Coronary artery (tissue), 2 donors: ENCODE measurements at regions not wholly inside any gene's neighbourhood (a gene's known extent, or its start where the extent isn't known, plus 50 kb on each side); places are given as distances from the start of the nearest gene placed in this dataset.

ENCODE experiments used
- DNase-seq: peaks from one replicate; pipeline ENCODE4 v3.0.0-alpha.2; 2017; ENCODE audit warnings: low spot score
- H3K27ac ChIP-seq, 2 donors: fragments of 200-600 bp; sonication (generic); one replicate each; pipeline ENCODE4 v1.5.1; 2016 to 2019
- H3K4me3 ChIP-seq: fragments of 200-600 bp; sonication (generic); 2 replicates; pipeline ENCODE4 v1.5.1; 2016; ENCODE audit warnings: mild to moderate bottlenecking, moderate library complexity
- TF ChIP-seq, protein P1 (sequence below): fragments of 200-600 bp; sonication (generic); IDR thresholded peaks from one replicate; pipeline ENCODE4 v1.5.1; 2019; ENCODE audit warnings: antibody characterized with exemption

GRCh38 chr17:77393274-77393600 is 252.5 kb downstream of the SEC14L1 start:
- no peak for DNase-seq
- Histone ChIP-seq H3K4me3 (no peak overlapping the region), H3K27ac (peak overlapping the region; percentile 67 to 85)
- TF ChIP-seq, protein P1, sequence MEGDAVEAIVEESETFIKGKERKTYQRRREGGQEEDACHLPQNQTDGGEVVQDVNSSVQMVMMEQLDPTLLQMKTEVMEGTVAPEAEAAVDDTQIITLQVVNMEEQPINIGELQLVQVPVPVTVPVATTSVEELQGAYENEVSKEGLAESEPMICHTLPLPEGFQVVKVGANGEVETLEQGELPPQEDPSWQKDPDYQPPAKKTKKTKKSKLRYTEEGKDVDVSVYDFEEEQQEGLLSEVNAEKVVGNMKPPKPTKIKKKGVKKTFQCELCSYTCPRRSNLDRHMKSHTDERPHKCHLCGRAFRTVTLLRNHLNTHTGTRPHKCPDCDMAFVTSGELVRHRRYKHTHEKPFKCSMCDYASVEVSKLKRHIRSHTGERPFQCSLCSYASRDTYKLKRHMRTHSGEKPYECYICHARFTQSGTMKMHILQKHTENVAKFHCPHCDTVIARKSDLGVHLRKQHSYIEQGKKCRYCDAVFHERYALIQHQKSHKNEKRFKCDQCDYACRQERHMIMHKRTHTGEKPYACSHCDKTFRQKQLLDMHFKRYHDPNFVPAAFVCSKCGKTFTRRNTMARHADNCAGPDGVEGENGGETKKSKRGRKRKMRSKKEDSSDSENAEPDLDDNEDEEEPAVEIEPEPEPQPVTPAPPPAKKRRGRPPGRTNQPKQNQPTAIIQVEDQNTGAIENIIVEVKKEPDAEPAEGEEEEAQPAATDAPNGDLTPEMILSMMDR = no peak

- TF ChIP-seq, protein P1 = no peak
- Histone ChIP-seq H3K4me3 (no peak overlapping the region), H3K27ac (peak overlapping the region in 1 of 2 donors; percentile 41)
- DNase-seq = no peak
Measured at GRCh38 chr17:77393867-77394539, 253.2 kb downstream of the SEC14L1 start.

- DNase-seq = no peak
Measured at GRCh38 chr17:77394540-77395295, 253.9 kb downstream of the SEC14L1 start.

GRCh38 chr17:77395501-77396048 is 254.8 kb downstream of the SEC14L1 start:
- TF ChIP-seq, protein P1 = no peak
- H3K27ac ChIP-seq = no peak overlapping the region
- DNase-seq = no peak
- H3K4me3 ChIP-seq = no peak overlapping the region

More at GRCh38 chr17:77394540-77395295, 253.9 kb downstream of the SEC14L1 start:
- Histone ChIP-seq H3K27ac (peak overlapping the region in 1 of 2 donors; percentile 41), H3K4me3 (no peak overlapping the region)
- TF ChIP-seq, protein P1 = no peak

DNA sequence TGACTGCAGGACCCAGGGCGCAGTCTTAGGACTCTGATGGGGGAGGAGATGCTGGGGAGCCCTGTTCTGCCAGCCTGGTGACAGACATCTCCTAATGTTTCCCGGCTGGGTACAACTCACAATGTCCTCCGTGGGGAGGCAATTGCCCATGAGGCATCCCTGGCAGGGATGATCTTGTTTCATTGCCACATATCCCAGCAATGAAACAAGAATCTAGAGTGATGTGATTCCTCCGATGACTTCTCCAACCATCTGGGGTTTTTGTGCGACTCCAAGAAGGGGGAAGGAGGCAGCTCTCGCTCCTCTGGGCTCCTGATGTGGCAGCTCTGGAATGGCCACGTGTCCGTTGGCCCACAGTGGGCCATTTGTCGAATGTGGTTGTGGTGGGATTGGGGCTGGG is 255.8 kb downstream of the SEC14L1 start:
- TF ChIP-seq, protein P1 = no peak
- Histone ChIP-seq H3K27ac (no peak overlapping the region), H3K4me3 (no peak overlapping the region)
- no peak for DNase-seq

DNA sequence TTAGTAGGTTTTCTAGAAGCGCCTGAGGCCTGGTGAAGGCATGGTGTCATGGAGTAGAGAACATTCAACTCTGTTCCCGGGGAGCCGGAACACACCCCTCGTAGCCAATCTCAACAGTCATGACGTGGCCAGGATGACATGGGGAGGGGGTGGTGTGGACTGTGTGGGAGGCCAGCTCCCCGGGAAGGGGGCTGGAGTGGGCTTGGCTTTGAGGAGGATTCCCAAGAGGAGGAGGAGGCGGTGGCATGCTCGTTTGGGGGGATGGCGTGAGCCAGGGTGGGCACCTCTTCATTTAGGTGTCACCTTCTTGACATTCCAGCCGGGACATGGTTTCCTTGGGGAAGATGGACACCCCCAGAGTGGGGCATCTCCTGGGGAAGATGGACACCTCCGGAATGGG is 257.5 kb downstream of the SEC14L1 start:
- TF ChIP-seq, protein P1 = no peak
- Histone ChIP-seq H3K27ac (no peak overlapping the region), H3K4me3 (no peak overlapping the region)
- no peak for DNase-seq
